ENCODE measurements at regions not wholly inside any gene's neighbourhood (a gene's known extent, or its start where the extent isn't known, plus 50 kb on each side); places are given as distances from the start of the nearest gene placed in this dataset.

DNA sequence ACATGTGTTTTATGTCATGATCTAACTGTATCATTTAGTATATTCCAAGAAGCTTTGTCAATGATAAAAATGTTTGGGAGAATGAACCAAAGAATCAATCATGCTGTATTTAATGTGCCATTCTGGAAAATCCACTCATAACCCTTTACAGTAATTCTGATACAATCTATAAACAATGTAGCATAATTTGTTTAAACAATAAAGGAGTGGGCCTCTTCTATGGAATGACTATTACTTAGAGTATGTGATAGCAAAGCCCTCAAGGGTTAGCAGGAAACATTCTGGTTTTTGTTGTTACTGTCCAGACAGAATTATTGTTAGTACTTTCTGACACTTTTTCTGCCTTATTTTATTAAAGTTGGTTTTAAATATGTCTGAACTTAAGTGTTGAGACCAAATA, 1073.1 kb downstream of the SLITRK5 start:
- H3K4me3 ChIP-seq: no peak overlapping the region
- no peak for ATAC-seq
- intact Hi-C loops (cut with DNase I): no loop called here
- no peak overlapping the region for H3K27ac ChIP-seq
- TF ChIP-seq, protein P1, sequence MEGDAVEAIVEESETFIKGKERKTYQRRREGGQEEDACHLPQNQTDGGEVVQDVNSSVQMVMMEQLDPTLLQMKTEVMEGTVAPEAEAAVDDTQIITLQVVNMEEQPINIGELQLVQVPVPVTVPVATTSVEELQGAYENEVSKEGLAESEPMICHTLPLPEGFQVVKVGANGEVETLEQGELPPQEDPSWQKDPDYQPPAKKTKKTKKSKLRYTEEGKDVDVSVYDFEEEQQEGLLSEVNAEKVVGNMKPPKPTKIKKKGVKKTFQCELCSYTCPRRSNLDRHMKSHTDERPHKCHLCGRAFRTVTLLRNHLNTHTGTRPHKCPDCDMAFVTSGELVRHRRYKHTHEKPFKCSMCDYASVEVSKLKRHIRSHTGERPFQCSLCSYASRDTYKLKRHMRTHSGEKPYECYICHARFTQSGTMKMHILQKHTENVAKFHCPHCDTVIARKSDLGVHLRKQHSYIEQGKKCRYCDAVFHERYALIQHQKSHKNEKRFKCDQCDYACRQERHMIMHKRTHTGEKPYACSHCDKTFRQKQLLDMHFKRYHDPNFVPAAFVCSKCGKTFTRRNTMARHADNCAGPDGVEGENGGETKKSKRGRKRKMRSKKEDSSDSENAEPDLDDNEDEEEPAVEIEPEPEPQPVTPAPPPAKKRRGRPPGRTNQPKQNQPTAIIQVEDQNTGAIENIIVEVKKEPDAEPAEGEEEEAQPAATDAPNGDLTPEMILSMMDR (IDR thresholded peaks at IDR 0.05): no peak
- TF ChIP-seq POLR2A (IDR thresholded peaks at IDR 0.05): no peak
- H3K9me3 ChIP-seq: no peaks in the 10 kb centered on the region
- no peaks in the 10 kb centered on the region for H3K4me1 ChIP-seq
- DNase-seq: no peak
- no peaks in the 10 kb centered on the region for H3K36me3 ChIP-seq
- no peaks in the 10 kb centered on the region for H3K27me3 ChIP-seq

GRCh38 chr13:88745011-88745410, 1073.8 kb downstream of the SLITRK5 start:
- H3K36me3 ChIP-seq: no peaks in the 10 kb centered on the region
- DNase-seq (no peak), ATAC-seq (no peak)
- H3K4me1 ChIP-seq: no peaks in the 10 kb centered on the region
- H3K9me3 ChIP-seq: no peaks in the 10 kb centered on the region
- H3K4me3 ChIP-seq: no peak overlapping the region
- intact Hi-C loops (cut with DNase I): no loop called here
- no peak overlapping the region for H3K27ac ChIP-seq
- no peak for TF ChIP-seq POLR2A (IDR thresholded peaks at IDR 0.05)
- TF ChIP-seq, protein P1 (IDR thresholded peaks at IDR 0.05): no peak
- no peaks in the 10 kb centered on the region for H3K27me3 ChIP-seq

- WGBS (ENCODE audit: insufficient coverage, low coverage, low lambda C conversion rate, missing lambda C conversion rate): 50% methylated on average over 1 of the region's 1 CpG
- H3K27ac ChIP-seq: no peak overlapping the region
- H3K27me3 ChIP-seq: no peaks in the 10 kb centered on the region
- H3K36me3 ChIP-seq: no peaks in the 10 kb centered on the region
- H3K4me1 ChIP-seq: no peaks in the 10 kb centered on the region
- H3K9me3 ChIP-seq: no peaks in the 10 kb centered on the region
- TF ChIP-seq, protein P1 (IDR thresholded peaks at IDR 0.05): no peak
- no peak for TF ChIP-seq POLR2A (IDR thresholded peaks at IDR 0.05)
- H3K4me3 ChIP-seq: no peak overlapping the region
- no peak for ATAC-seq
- no peak for DNase-seq
- intact Hi-C loops (cut with DNase I): no loop called here
Measured at GRCh38 chr13:88752041-88752440, 1080.9 kb downstream of the SLITRK5 start.

GRCh38 chr13:88754141-88754540, 1083.0 kb downstream of the SLITRK5 start:
- 33% methylated on average over 1 of the region's 1 CpG for WGBS (ENCODE audit: insufficient coverage, low coverage, low lambda C conversion rate, missing lambda C conversion rate)
- intact Hi-C loops (cut with DNase I): no loop called here
- Histone ChIP-seq H3K27me3 (no peaks in the 10 kb centered on the region), H3K4me3 (no peak overlapping the region), H3K9me3 (no peaks in the 10 kb centered on the region), H3K36me3 (no peaks in the 10 kb centered on the region), H3K4me1 (no peaks in the 10 kb centered on the region), H3K27ac (no peak overlapping the region)
- TF ChIP-seq, protein P1 (IDR thresholded peaks at IDR 0.05): no peak
- no peak for TF ChIP-seq POLR2A (IDR thresholded peaks at IDR 0.05)
- ATAC-seq (no peak), DNase-seq (no peak)

- intact Hi-C loops (cut with DNase I): no loop called here
- 65% methylated on average over 2 of the region's 4 CpGs for WGBS (ENCODE audit: insufficient coverage, low coverage, low lambda C conversion rate, missing lambda C conversion rate)
- Histone ChIP-seq H3K4me1 (no peaks in the 10 kb centered on the region), H3K9me3 (no peaks in the 10 kb centered on the region), H3K27ac (no peak overlapping the region), H3K36me3 (no peaks in the 10 kb centered on the region), H3K4me3 (no peak overlapping the region), H3K27me3 (no peaks in the 10 kb centered on the region)
- no peak for TF ChIP-seq POLR2A (IDR thresholded peaks at IDR 0.05)
- TF ChIP-seq, protein P1 (IDR thresholded peaks at IDR 0.05): no peak
- ATAC-seq (no peak), DNase-seq (no peak)
Measured at GRCh38 chr13:88761145-88761544, 1090.0 kb downstream of the SLITRK5 start.
